NCI-H345 (cell line): ENCODE measurements at regions not wholly inside any gene's neighbourhood (a gene's known extent, or its start where the extent isn't known, plus 50 kb on each side); places are given as distances from the start of the nearest gene placed in this dataset.
A peak's percentile ranks its signal among the peaks of the same experiment; 100 is the strongest.
"Not testable (repeated sequence)": the region's sequence is repeated elsewhere in the genome, so short reads cannot be mapped to it uniquely, and the experiment has no call there.

Experiments used
- DNase-seq: peaks from one replicate; lab custom pipeline; 2025; lab: John Stamatoyannopoulos, UW

- no peak for DNase-seq
Measured at GRCh38 chr6:12618296-12618695, 98.3 kb upstream of the PHACTR1 start.

GRCh38 chr6:12621754-12622153 lies 94.8 kb upstream of the PHACTR1 start:
- no peak for DNase-seq

- DNase-seq, result no peak
Measured at GRCh38 chr6:12622566-12622965, 94.0 kb upstream of the PHACTR1 start.

- no peak for DNase-seq
Measured at GRCh38 chr6:12624142-12624837, 92.3 kb upstream of the PHACTR1 start.

GRCh38 chr6:12627053-12627452 lies 89.5 kb upstream of the PHACTR1 start:
- no peak for DNase-seq

- DNase-seq, result no peak
Measured at GRCh38 chr6:12628327-12628726, 88.2 kb upstream of the PHACTR1 start.

- DNase-seq, result not testable (repeated sequence)
Measured at GRCh38 chr6:12633746-12634145, 82.8 kb upstream of the PHACTR1 start.

GRCh38 chr6:12635375-12635774 lies 81.2 kb upstream of the PHACTR1 start:
- no peak for DNase-seq

- no peak for DNase-seq
Measured at GRCh38 chr6:12635813-12636212, 80.8 kb upstream of the PHACTR1 start.

GRCh38 chr6:12636336-12636735 lies 80.2 kb upstream of the PHACTR1 start:
- no peak for DNase-seq

GRCh38 chr6:12637960-12638641 lies 78.5 kb upstream of the PHACTR1 start:
- DNase-seq, result peak; percentile 10

- DNase-seq, result no peak
Measured at GRCh38 chr6:12640438-12640837, 76.1 kb upstream of the PHACTR1 start.

GRCh38 chr6:12641785-12642184 lies 74.8 kb upstream of the PHACTR1 start:
- DNase-seq, result not testable (repeated sequence)

- no peak for DNase-seq
Measured at GRCh38 chr6:12645941-12646340, 70.6 kb upstream of the PHACTR1 start.

- no peak for DNase-seq
Measured at GRCh38 chr6:12648171-12648570, 68.4 kb upstream of the PHACTR1 start.

- DNase-seq, result no peak
Measured at GRCh38 chr6:12649325-12649724, 67.2 kb upstream of the PHACTR1 start.

- DNase-seq, result no peak
Measured at GRCh38 chr6:12653486-12653885, 63.1 kb upstream of the PHACTR1 start.

- no peak for DNase-seq
Measured at GRCh38 chr6:12654107-12654506, 62.5 kb upstream of the PHACTR1 start.

- no peak for DNase-seq
Measured at GRCh38 chr6:12654514-12654913, 62.1 kb upstream of the PHACTR1 start.

- no peak for DNase-seq
Measured at GRCh38 chr6:12656906-12657305, 59.7 kb upstream of the PHACTR1 start.

GRCh38 chr6:12657884-12658283 lies 58.7 kb upstream of the PHACTR1 start:
- DNase-seq, result no peak

- no peak for DNase-seq
Measured at GRCh38 chr6:12661432-12662089, 55.0 kb upstream of the PHACTR1 start.
